Parathyroid adenoma (tissue), 2 donors: ENCODE measurements at regions not wholly inside any gene's neighbourhood (a gene's known extent, or its start where the extent isn't known, plus 50 kb on each side); places are given as distances from the start of the nearest gene placed in this dataset.

Experiments
- H2AFZ ChIP-seq: fragments of 300-600 bp; sonication (generic); one replicate; pipeline ENCODE4 v1.7.0; 2017; ENCODE audit warnings: antibody characterized with exemption, mild to moderate bottlenecking
- H3K27ac ChIP-seq: fragments of 300-600 bp; sonication (generic); one replicate; pipeline ENCODE4 v1.7.0; 2017
- H3K27me3 ChIP-seq: fragments of 300-600 bp; sonication (generic); one replicate; pipeline ENCODE4 v1.7.0; 2017; ENCODE audit warnings: low read length; ENCODE audit not compliant: control insufficient read depth, insufficient read depth
- H3K36me3 ChIP-seq: fragments of 300-600 bp; sonication (generic); one replicate; pipeline ENCODE4 v1.7.0; 2017; ENCODE audit warnings: low read length; ENCODE audit not compliant: control insufficient read depth, insufficient read depth
- H3K4me1 ChIP-seq: fragments of 300-600 bp; sonication (generic); one replicate; pipeline ENCODE4 v1.7.0; 2017; ENCODE audit warnings: control low read depth
- H3K4me2 ChIP-seq: fragments of 300-600 bp; sonication (generic); one replicate; pipeline ENCODE4 v1.7.0; 2017; ENCODE audit warnings: low read length
- H3K4me3 ChIP-seq: fragments of 300-600 bp; sonication (generic); one replicate; pipeline ENCODE4 v1.7.0; 2017; ENCODE audit warnings: low read depth, low read length
- H3K79me2 ChIP-seq: fragments of 300-600 bp; sonication (generic); one replicate; pipeline ENCODE4 v1.7.0; 2017; ENCODE audit warnings: control low read depth
- H3K9ac ChIP-seq: fragments of 300-600 bp; sonication (generic); one replicate; pipeline ENCODE4 v1.7.0; 2017; ENCODE audit warnings: mild to moderate bottlenecking
- H3K9me3 ChIP-seq: fragments of 300-600 bp; sonication (generic); one replicate; pipeline ENCODE4 v1.7.0; 2017; ENCODE audit warnings: low read length; ENCODE audit not compliant: control insufficient read depth
- TF ChIP-seq, protein P1 (sequence below): fragments of 300-600 bp; sonication (generic); IDR thresholded peaks from one replicate; pipeline ENCODE4 v1.7.0; 2017; ENCODE audit warnings: antibody characterized with exemption, mild to moderate bottlenecking
- donor health status: primary hyperparathyroidism.

DNA sequence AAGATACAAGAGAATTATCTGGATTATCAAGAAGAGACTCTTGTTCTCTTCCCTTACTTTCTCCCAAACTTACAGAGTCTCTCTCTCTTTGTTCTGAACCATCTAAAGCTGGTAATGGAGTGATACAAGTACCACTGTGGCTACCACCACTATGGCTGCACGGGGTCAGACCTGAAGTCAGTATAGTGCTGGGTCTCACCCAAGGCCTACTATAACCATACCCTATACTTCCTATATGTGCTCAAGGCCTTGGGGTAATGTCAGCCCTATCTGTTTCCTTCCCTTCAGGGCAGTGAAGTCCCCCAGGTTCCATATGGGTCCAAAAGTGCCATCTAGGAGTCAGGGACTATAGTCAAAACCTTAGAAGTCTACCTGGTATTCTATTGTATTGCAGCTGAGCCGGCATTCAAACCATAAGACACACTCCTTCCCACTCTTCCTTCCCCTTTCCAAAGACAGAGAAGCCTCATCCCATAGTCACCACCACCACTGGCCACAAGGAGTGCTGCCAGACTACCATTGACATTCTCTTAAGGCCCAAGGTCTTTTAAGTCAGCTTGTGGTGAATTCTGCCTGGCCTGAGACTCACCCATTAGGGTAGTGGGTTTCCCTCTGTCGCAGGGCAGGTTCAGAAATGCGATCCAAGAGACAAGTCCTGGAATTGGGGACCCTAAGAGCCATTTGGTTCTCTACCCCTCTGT lies 615.0 kb upstream of the NECTIN3 start:
- Histone ChIP-seq H3K4me2 (no peak overlapping the region), H3K36me3 (no peaks in the 10 kb centered on the region), H3K27ac (no peak overlapping the region), H3K4me3 (no peak overlapping the region), H3K9me3 (no peaks in the 10 kb centered on the region), H3K79me2 (no peaks in the 10 kb centered on the region), H3K27me3 (no peaks in the 10 kb centered on the region), H3K9ac (no peak overlapping the region), H3K4me1 (no peaks in the 10 kb centered on the region), H2AFZ (no peak overlapping the region)
- TF ChIP-seq, protein P1, sequence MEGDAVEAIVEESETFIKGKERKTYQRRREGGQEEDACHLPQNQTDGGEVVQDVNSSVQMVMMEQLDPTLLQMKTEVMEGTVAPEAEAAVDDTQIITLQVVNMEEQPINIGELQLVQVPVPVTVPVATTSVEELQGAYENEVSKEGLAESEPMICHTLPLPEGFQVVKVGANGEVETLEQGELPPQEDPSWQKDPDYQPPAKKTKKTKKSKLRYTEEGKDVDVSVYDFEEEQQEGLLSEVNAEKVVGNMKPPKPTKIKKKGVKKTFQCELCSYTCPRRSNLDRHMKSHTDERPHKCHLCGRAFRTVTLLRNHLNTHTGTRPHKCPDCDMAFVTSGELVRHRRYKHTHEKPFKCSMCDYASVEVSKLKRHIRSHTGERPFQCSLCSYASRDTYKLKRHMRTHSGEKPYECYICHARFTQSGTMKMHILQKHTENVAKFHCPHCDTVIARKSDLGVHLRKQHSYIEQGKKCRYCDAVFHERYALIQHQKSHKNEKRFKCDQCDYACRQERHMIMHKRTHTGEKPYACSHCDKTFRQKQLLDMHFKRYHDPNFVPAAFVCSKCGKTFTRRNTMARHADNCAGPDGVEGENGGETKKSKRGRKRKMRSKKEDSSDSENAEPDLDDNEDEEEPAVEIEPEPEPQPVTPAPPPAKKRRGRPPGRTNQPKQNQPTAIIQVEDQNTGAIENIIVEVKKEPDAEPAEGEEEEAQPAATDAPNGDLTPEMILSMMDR = no peak

DNA sequence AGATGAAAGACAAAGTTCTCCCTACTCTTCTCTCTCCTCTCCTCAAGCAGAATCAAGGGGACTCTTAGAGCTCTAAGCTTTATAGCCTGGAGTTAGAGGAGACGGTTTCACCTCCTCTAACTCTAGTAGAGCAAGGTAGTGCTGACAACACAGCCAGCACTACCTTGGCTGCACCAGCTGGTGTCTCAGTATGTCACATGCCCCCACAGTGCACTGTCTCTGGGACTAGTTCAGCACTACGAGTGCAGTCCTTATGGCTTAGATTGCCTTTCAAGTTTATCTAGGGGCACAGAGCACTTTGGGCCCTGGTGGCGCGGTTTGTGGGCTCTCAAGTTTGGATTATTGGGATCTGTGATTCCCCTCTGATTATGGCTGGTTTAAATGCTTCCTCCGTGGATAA lies 614.1 kb upstream of the NECTIN3 start:
- no peaks in the 10 kb centered on the region for H3K36me3 ChIP-seq
- no peaks in the 10 kb centered on the region for H3K9me3 ChIP-seq
- no peak overlapping the region for H3K4me3 ChIP-seq
- H3K27ac ChIP-seq = no peak overlapping the region
- no peaks in the 10 kb centered on the region for H3K27me3 ChIP-seq
- no peak overlapping the region for H2AFZ ChIP-seq
- no peaks in the 10 kb centered on the region for H3K4me1 ChIP-seq
- TF ChIP-seq, protein P1 = no peak
- no peak overlapping the region for H3K9ac ChIP-seq
- H3K4me2 ChIP-seq = no peak overlapping the region
- H3K79me2 ChIP-seq = no peaks in the 10 kb centered on the region

GRCh38 chr3:110459021-110459420 lies 612.6 kb upstream of the NECTIN3 start:
- H3K4me2 ChIP-seq = no peak overlapping the region
- no peak overlapping the region for H3K27ac ChIP-seq
- H3K4me1 ChIP-seq = no peaks in the 10 kb centered on the region
- no peaks in the 10 kb centered on the region for H3K36me3 ChIP-seq
- H3K9ac ChIP-seq = no peak overlapping the region
- H3K9me3 ChIP-seq = no peaks in the 10 kb centered on the region
- no peaks in the 10 kb centered on the region for H3K27me3 ChIP-seq
- no peak overlapping the region for H3K4me3 ChIP-seq
- TF ChIP-seq, protein P1 = no peak
- H2AFZ ChIP-seq = no peak overlapping the region
- H3K79me2 ChIP-seq = no peaks in the 10 kb centered on the region

DNA sequence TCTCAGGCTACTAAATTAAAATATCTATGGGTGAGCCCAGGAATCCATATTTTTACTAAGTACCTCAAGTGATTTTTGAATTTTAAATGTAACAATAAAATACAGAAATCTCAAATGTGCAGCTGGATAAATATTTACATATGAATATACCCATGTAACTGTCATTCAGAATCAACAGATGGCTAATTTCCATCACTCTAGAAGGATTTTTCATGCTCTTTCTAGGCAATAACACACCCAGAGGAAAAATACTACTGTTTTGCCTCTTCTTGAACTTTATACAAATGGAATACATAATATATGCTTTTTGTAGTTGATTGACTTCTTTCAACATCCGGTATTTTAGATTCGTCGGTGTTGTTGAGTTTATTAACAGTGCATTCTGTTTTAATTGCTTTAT lies 601.3 kb upstream of the NECTIN3 start:
- Histone ChIP-seq H3K27me3 (no peaks in the 10 kb centered on the region), H3K9me3 (no peaks in the 10 kb centered on the region)

More for the DNA sequence above, 601.3 kb upstream of the NECTIN3 start:
- H3K9ac ChIP-seq = no peak overlapping the region
- H3K36me3 ChIP-seq = no peaks in the 10 kb centered on the region
- H3K79me2 ChIP-seq = no peaks in the 10 kb centered on the region
- no peak overlapping the region for H3K4me3 ChIP-seq
- no peak overlapping the region for H3K4me2 ChIP-seq
- TF ChIP-seq, protein P1 = no peak
- no peak overlapping the region for H3K27ac ChIP-seq
- H3K4me1 ChIP-seq = no peaks in the 10 kb centered on the region
- no peak overlapping the region for H2AFZ ChIP-seq
